Caco-2 (cell line): ENCODE measurements at regions not wholly inside any gene's neighbourhood (a gene's known extent, or its start where the extent isn't known, plus 50 kb on each side); places are given as distances from the start of the nearest gene placed in this dataset.

Experiments
- BruUV-seq: library from RNA; stranded (reverse); fragments of 400-500 nt; replicated peaks from 2 replicates; lab custom pipeline; 2021; lab: Mats Ljungman, UMichigan
- CTCF ChIA-PET: fragments of 300-600 bp; sonication (Branson Sonifier 250); formaldehyde crosslinking; loops from one replicate; lab custom pipeline; 2022; ENCODE audit warnings: antibody characterized with exemption; lab: Charles Lee
- POLR2A ChIA-PET: fragments of 300-600 bp; sonication (Branson Sonifier 250); formaldehyde crosslinking; loops from one replicate; lab custom pipeline; 2022; ENCODE audit warnings: antibody characterized with exemption; lab: Charles Lee
- DNase-seq, 2 experiments: peaks; one replicate each; pipeline versions ENCODE4 v3.0.0 to v3.0.0-alpha.2; 2020 to 2022
- H3K27me3 ChIP-seq: replicated peaks from 2 replicates; pipeline ENCODE4 v1.6.0; 2011; ENCODE audit warnings: low read length; ENCODE audit not compliant: control insufficient read depth, insufficient read depth
- H3K36me3 ChIP-seq: 2 replicates; pipeline ENCODE4 v1.5.1; 2011; ENCODE audit warnings: low read length; ENCODE audit not compliant: control insufficient read depth, insufficient read depth
- H3K4me1 ChIP-seq: fragments of 250-450 bp; sonication (Bioruptor Pico); 2 replicates; pipeline ENCODE4 v1.5.1; 2020; ENCODE audit warnings: mild to moderate bottlenecking
- H3K4me3 ChIP-seq: 2 replicates; pipeline ENCODE4 v1.5.1; 2011; ENCODE audit warnings: low read depth, mild to moderate bottlenecking, control low read depth, low read length
- H3K9me3 ChIP-seq: fragments of 250-450 bp; sonication (Bioruptor Pico); 2 replicates; pipeline ENCODE4 v1.5.1; 2020; ENCODE audit warnings: mild to moderate bottlenecking, moderate library complexity
- H3K27ac Mint-ChIP-seq: one replicate; pipeline ENCODE4 v1.8.0; 2022; ENCODE audit warnings: mixed read lengths; ENCODE audit not compliant: unreplicated experiment
- H3K27me3 Mint-ChIP-seq: one replicate; pipeline ENCODE4 v1.8.0; 2022; ENCODE audit warnings: mixed read lengths; ENCODE audit not compliant: insufficient read depth, unreplicated experiment
- H3K36me3 Mint-ChIP-seq: one replicate; pipeline ENCODE4 v1.8.0; 2022; ENCODE audit warnings: mild to moderate bottlenecking, mixed read lengths; ENCODE audit not compliant: insufficient read depth, unreplicated experiment
- H3K4me1 Mint-ChIP-seq: one replicate; pipeline ENCODE4 v1.8.0; 2022; ENCODE audit warnings: low read depth, mixed read lengths; ENCODE audit not compliant: unreplicated experiment
- H3K4me3 Mint-ChIP-seq: one replicate; pipeline ENCODE4 v1.8.0; 2022; ENCODE audit warnings: mild to moderate bottlenecking, moderate library complexity, mixed read lengths; ENCODE audit not compliant: unreplicated experiment
- H3K9me3 Mint-ChIP-seq: one replicate; pipeline ENCODE4 v1.8.0; 2022; ENCODE audit warnings: mixed read lengths; ENCODE audit not compliant: unreplicated experiment
- intact Hi-C: fragments of 100-400 bp; cut with micrococcal nuclease; formaldehyde crosslinking; loops from one replicate; pipeline ENCODE4 v1.10.0; 2022; ENCODE audit not compliant: unreplicated experiment
- TF ChIP-seq, protein P1 (sequence below), 2 experiments: fragments of 200-600 bp in 1 of 2; IDR thresholded peaks; 1 replicate in 1 of 2; 2 replicates in 1 of 2; pipeline versions ENCODE4 v1.5.1 to v1.8.0; 2011 to 2022; ENCODE audit warnings: antibody characterized with exemption in 1 of 2, control low read depth in 1 of 2, inconsistent platforms in 1 of 2, low read depth in 1 of 2, low read length in 1 of 2, mild to moderate bottlenecking in 1 of 2, moderate library complexity in 1 of 2; ENCODE audit not compliant: insufficient read depth in 1 of 2, severe bottlenecking in 1 of 2, unreplicated experiment in 1 of 2

DNA sequence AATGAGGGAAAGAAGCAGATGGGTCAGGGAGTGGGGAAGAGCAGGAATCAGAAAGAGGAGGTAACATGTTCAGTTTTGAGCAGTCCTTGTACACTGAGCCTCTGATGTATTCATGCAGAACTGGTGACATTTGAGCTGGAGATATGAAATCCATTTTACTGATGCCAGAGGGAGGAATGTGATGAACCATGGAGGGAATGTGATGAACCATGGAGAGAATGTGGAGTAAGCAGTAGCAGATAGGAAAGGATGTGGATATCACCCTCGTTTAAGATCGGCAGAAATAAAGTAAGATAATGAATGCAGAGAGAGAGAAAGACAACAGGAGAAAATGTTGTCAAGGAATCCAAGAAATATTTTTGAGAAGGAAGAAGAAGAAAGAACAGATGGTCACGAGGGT, 231.6 kb downstream of the TBXT start:
- Histone ChIP-seq H3K36me3 (no peaks in the 10 kb centered on the region), H3K9me3 (no peaks in the 10 kb centered on the region), H3K27me3 (no peaks in the 10 kb centered on the region), H3K4me3 (no peak overlapping the region), H3K4me1 (no peaks in the 10 kb centered on the region)
- Mint-ChIP-seq H3K9me3 (no peaks in the 10 kb centered on the region), H3K27me3 (peaks cover 23% of the 10 kb centered on the region), H3K27ac (no peak overlapping the region), H3K36me3 (no peaks in the 10 kb centered on the region), H3K4me1 (no peaks in the 10 kb centered on the region), H3K4me3 (no peak overlapping the region)
- no peak for DNase-seq
- intact Hi-C loops, result no loop called here
- no TSS peak for BruUV-seq
- POLR2A ChIA-PET, result no interaction called here
- TF ChIP-seq, protein P1, sequence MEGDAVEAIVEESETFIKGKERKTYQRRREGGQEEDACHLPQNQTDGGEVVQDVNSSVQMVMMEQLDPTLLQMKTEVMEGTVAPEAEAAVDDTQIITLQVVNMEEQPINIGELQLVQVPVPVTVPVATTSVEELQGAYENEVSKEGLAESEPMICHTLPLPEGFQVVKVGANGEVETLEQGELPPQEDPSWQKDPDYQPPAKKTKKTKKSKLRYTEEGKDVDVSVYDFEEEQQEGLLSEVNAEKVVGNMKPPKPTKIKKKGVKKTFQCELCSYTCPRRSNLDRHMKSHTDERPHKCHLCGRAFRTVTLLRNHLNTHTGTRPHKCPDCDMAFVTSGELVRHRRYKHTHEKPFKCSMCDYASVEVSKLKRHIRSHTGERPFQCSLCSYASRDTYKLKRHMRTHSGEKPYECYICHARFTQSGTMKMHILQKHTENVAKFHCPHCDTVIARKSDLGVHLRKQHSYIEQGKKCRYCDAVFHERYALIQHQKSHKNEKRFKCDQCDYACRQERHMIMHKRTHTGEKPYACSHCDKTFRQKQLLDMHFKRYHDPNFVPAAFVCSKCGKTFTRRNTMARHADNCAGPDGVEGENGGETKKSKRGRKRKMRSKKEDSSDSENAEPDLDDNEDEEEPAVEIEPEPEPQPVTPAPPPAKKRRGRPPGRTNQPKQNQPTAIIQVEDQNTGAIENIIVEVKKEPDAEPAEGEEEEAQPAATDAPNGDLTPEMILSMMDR (IDR thresholded peaks at IDR 0.05; ENCODE audit: insufficient read depth in 1 of 2, low read depth in 1 of 2, low read length in 1 of 2, severe bottlenecking in 1 of 2, unreplicated experiment in 1 of 2), result no peak
- CTCF ChIA-PET, result no interaction called here

DNA sequence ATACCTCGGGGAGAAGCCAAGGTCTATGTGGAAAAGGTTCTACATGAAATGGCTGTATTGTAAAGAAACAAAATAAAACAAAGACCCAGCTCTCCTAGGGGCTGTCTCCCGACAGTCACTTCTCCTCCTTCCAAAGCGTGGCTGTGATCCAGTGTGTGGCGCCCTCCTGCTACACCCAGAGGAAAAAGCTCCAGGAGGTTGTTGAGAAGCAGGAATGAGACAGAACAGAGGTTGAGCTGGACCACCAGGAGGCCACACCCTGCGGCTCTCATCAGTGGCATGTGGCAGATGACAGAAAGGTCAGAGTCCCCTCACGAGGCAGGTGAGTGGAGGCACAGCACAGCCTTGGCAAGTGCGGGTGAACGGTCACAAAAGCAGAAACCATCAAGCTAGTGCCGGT, 236.0 kb downstream of the TBXT start:
- Mint-ChIP-seq H3K4me1 (no peaks in the 10 kb centered on the region), H3K27ac (no peak overlapping the region), H3K36me3 (no peaks in the 10 kb centered on the region), H3K9me3 (no peaks in the 10 kb centered on the region), H3K27me3 (peaks cover 25% of the 10 kb centered on the region), H3K4me3 (no peak overlapping the region)
- BruUV-seq, result no TSS peak
- DNase-seq, result no peak
- intact Hi-C loops, result no loop called here
- H3K4me1 ChIP-seq, result no peaks in the 10 kb centered on the region
- H3K4me3 ChIP-seq, result no peak overlapping the region
- H3K27me3 ChIP-seq, result no peaks in the 10 kb centered on the region
- H3K36me3 ChIP-seq, result no peaks in the 10 kb centered on the region
- H3K9me3 ChIP-seq, result no peaks in the 10 kb centered on the region
- ChIA-PET CTCF (no interaction called here), POLR2A (no interaction called here)
- TF ChIP-seq, protein P1 (IDR thresholded peaks at IDR 0.05; ENCODE audit: insufficient read depth in 1 of 2, low read depth in 1 of 2, low read length in 1 of 2, severe bottlenecking in 1 of 2, unreplicated experiment in 1 of 2), result no peak

DNA sequence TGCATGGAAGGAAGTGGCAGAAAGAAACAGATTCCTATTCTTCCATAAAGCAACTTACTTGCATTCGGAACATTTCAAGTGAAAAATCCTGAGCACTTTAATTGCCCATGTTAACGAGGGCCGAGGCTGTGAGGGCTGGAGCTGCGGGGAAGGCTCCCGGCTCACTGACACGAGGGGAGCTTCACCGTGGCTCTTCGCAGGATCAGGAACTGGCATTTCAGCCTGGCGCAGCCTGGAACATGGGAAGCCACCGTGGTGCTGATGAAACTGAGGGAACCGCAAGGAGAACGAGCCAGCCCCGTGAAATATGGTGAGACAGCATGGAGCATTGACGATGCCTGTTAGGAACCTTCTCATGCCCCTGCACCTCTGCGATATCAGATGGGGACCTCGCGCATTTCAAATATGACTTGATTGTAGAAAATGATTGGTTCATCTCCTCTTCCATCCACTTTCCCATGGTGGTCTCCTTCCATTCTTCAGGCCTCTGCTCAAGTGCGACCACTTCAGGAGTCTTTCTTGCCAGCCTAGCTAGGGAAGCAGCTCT, 236.9 kb downstream of the TBXT start:
- no peaks in the 10 kb centered on the region for H3K36me3 ChIP-seq
- TF ChIP-seq, protein P1 (IDR thresholded peaks at IDR 0.05; ENCODE audit: insufficient read depth in 1 of 2, low read depth in 1 of 2, low read length in 1 of 2, severe bottlenecking in 1 of 2, unreplicated experiment in 1 of 2), result no peak
- no peaks in the 10 kb centered on the region for H3K9me3 ChIP-seq
- ChIA-PET POLR2A (no interaction called here), CTCF (no interaction called here)
- DNase-seq, result no peak
- no peak overlapping the region for H3K4me3 ChIP-seq
- peaks cover 18% of the 10 kb centered on the region for H3K27me3 Mint-ChIP-seq
- no peaks in the 10 kb centered on the region for H3K36me3 Mint-ChIP-seq
- H3K4me3 Mint-ChIP-seq, result no peak overlapping the region
- no peak overlapping the region for H3K27ac Mint-ChIP-seq
- no peaks in the 10 kb centered on the region for H3K4me1 Mint-ChIP-seq
- H3K27me3 ChIP-seq, result no peaks in the 10 kb centered on the region
- intact Hi-C loops, result no loop called here
- H3K9me3 Mint-ChIP-seq, result no peaks in the 10 kb centered on the region
- no peaks in the 10 kb centered on the region for H3K4me1 ChIP-seq
- BruUV-seq, result no TSS peak
